PC-3 (cell line): ENCODE measurements at regions not wholly inside any gene's neighbourhood (a gene's known extent, or its start where the extent isn't known, plus 50 kb on each side); places are given as distances from the start of the nearest gene placed in this dataset.
"Not testable (repeated sequence)": the region's sequence is repeated elsewhere in the genome, so short reads cannot be mapped to it uniquely, and the experiment has no call there.

ENCODE experiments used
- CTCF ChIP-seq: fragments of 300-600 bp; sonication (generic); conservative IDR thresholded peaks from 2 replicates; pipeline ENCODE4 v1.5.1; 2017; ENCODE audit warnings: antibody characterized with exemption, low read depth, mild to moderate bottlenecking, low read length
- EZH2phosphoT487 ChIP-seq: fragments of 300-600 bp; sonication (generic); IDR thresholded peaks from 2 replicates; pipeline ENCODE4 v1.6.1; 2018; ENCODE audit warnings: mild to moderate bottlenecking, antibody characterized with exemption, low read length, borderline replicate concordance

DNA sequence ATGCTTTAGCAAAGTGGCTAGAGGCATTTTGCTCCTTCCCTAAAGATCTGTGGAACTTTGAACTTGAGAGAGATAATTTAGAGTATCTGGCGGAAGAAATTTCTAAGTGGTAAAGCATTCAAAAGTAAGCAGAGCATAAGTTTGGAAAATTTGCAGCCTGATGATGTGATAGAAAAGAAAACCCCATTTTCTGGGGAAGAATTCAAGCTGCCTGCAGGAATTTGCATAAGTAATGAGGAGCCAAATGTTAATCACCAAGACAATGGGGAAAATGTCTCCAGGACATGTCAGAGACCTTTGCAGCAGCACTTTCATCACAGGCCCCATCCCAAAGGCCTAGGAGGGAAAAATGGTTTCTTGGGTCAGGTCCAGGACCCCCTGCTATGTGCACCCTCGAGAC is 519.5 kb downstream of the IRS1 start:
- not testable (repeated sequence) for TF ChIP-seq CTCF, EZH2phosphoT487
